ENCODE measurements at regions not wholly inside any gene's neighbourhood (a gene's known extent, or its start where the extent isn't known, plus 50 kb on each side); places are given as distances from the start of the nearest gene placed in this dataset.

GRCh38 chr2:37579192-37579713 lies 92.2 kb downstream of the CDC42EP3 start:
- no peak for TF ChIP-seq CTCF (IDR thresholded peaks at IDR 0.05)
- no peak for TF ChIP-seq POLR2A (IDR thresholded peaks at IDR 0.05)
